HepG2 (cell line): ENCODE measurements at regions not wholly inside any gene's neighbourhood (a gene's known extent, or its start where the extent isn't known, plus 50 kb on each side); places are given as distances from the start of the nearest gene placed in this dataset.

Experiments
- ATF1 ChIP-seq: IDR thresholded peaks from 2 replicates; pipeline ENCODE4 v1.6.1; 2016; ENCODE audit warnings: mild to moderate bottlenecking, control low read depth
- GFI1 ChIP-seq: sonication (generic); formaldehyde crosslinking; IDR thresholded peaks from 2 replicates; pipeline ENCODE4 v1.5.0; 2020; ENCODE audit warnings: missing genetic modification reagents, mild to moderate bottlenecking, borderline replicate concordance
- GTF2F1 ChIP-seq: fragments of 150-350 bp; IDR thresholded peaks from 2 replicates; pipeline ENCODE4 v1.6.1; 2014; ENCODE audit warnings: low read length
- HOXA5 ChIP-seq: sonication (generic); formaldehyde crosslinking; IDR thresholded peaks from 2 replicates; pipeline ENCODE4 v1.4.0; 2020; ENCODE audit warnings: missing genetic modification reagents
- MAX ChIP-seq: IDR thresholded peaks from 2 replicates; pipeline ENCODE4 v1.6.1; 2012; ENCODE audit warnings: inconsistent platforms
- MTA1 ChIP-seq: sonication (generic); formaldehyde crosslinking; IDR thresholded peaks from 2 replicates; pipeline ENCODE4 v1.4.0; 2020; ENCODE audit warnings: missing genetic modification reagents, mild to moderate bottlenecking, borderline replicate concordance
- MYPOP ChIP-seq: sonication (generic); formaldehyde crosslinking; IDR thresholded peaks from 2 replicates; pipeline ENCODE4 v1.8.1; 2023; ENCODE audit warnings: mild to moderate bottlenecking, moderate library complexity, missing genetic modification reagents
- NFIB ChIP-seq: sonication (generic); formaldehyde crosslinking; IDR thresholded peaks from 2 replicates; pipeline ENCODE4 v1.9.0; 2021; ENCODE audit warnings: missing genetic modification reagents, mild to moderate bottlenecking, borderline replicate concordance
- NFIC ChIP-seq: IDR thresholded peaks from 2 replicates; pipeline ENCODE4 v1.6.1; 2012; ENCODE audit warnings: mild to moderate bottlenecking, low read length, inconsistent platforms
- NRL ChIP-seq: sonication (generic); formaldehyde crosslinking; IDR thresholded peaks from 2 replicates; pipeline ENCODE4 v1.5.0; 2020; ENCODE audit warnings: missing genetic modification reagents, mild to moderate bottlenecking, moderate library complexity, borderline replicate concordance
- PLRG1 ChIP-seq: fragments of 450-650 bp; conservative IDR thresholded peaks from 2 replicates; pipeline ENCODE4 v1.6.1; 2016
- RCOR2 ChIP-seq: IDR thresholded peaks from 2 replicates; pipeline ENCODE4 v1.6.1; 2016; ENCODE audit warnings: missing biosample characterization, missing genetic modification reagents
- TEAD2 ChIP-seq: sonication (generic); formaldehyde crosslinking; IDR thresholded peaks from 2 replicates; pipeline ENCODE4 v1.9.0; 2021; ENCODE audit warnings: missing genetic modification reagents
- ZFP36 ChIP-seq: fragments of 150-350 bp; IDR thresholded peaks from 2 replicates; pipeline ENCODE4 v1.6.1; 2018; ENCODE audit warnings: borderline replicate concordance, low read length, low read depth; ENCODE audit not compliant: partially characterized antibody
- ZFP82 ChIP-seq: sonication (generic); formaldehyde crosslinking; IDR thresholded peaks from 2 replicates; pipeline ENCODE4 v1.5.1; 2020; ENCODE audit warnings: mild to moderate bottlenecking, missing genetic modification reagents, borderline replicate concordance
- ZFP91 ChIP-seq: sonication (generic); formaldehyde crosslinking; IDR thresholded peaks from 2 replicates; pipeline ENCODE4 v1.9.0; 2022; ENCODE audit warnings: missing genetic modification reagents, mild to moderate bottlenecking, borderline replicate concordance
- ZNF10 ChIP-seq: sonication (generic); formaldehyde crosslinking; IDR thresholded peaks from 2 replicates; pipeline ENCODE4 v1.4.0; 2020; ENCODE audit warnings: mild to moderate bottlenecking, low read depth, missing genetic modification reagents, borderline replicate concordance
- ZNF230 ChIP-seq: sonication (generic); formaldehyde crosslinking; IDR thresholded peaks from 2 replicates; pipeline ENCODE4 v1.4.0; 2020; ENCODE audit warnings: mild to moderate bottlenecking, missing genetic modification reagents
- ZNF333 ChIP-seq: sonication (generic); formaldehyde crosslinking; IDR thresholded peaks from 2 replicates; pipeline ENCODE4 v1.4.0; 2020; ENCODE audit warnings: mild to moderate bottlenecking, missing genetic modification reagents, borderline replicate concordance
- ZNF530 ChIP-seq: sonication (generic); formaldehyde crosslinking; IDR thresholded peaks from 2 replicates; pipeline ENCODE4 v1.5.0; 2020; ENCODE audit warnings: low read depth, mild to moderate bottlenecking, missing genetic modification reagents
- ZNF609 ChIP-seq: sonication (generic); formaldehyde crosslinking; IDR thresholded peaks from 2 replicates; pipeline ENCODE4 v1.4.0; 2020; ENCODE audit warnings: mild to moderate bottlenecking, missing genetic modification reagents, borderline replicate concordance
- ZUFSP ChIP-seq: sonication (generic); formaldehyde crosslinking; IDR thresholded peaks from 2 replicates; pipeline ENCODE4 v1.9.0; 2021; ENCODE audit warnings: missing genetic modification reagents, mild to moderate bottlenecking, borderline replicate concordance

GRCh38 chr20:50360218-50360672 is 149.9 kb upstream of the PTPN1 start (continued):
- TF ChIP-seq ZNF333 (CRISPR knock-in tag) (0 out of 2 replicates have a peak, but pooled peaks have one; percentile 54), GTF2F1 (no peak), ZFP82 (CRISPR knock-in tag) (no peak), ZUFSP (CRISPR knock-in tag) (no peak), ZNF10 (CRISPR knock-in tag) (peak; percentile 28; the same call in 1 of the 2 replicates), RCOR2 (CRISPR knock-in tag) (peak; percentile 81), ZNF230 (CRISPR knock-in tag) (0 out of 2 replicates have a peak, but pooled peaks have one; percentile 55), MAX (peak; percentile 24; the same call in 1 of the 2 replicates), TEAD2 (CRISPR knock-in tag) (no peak), MTA1 (no peak), PLRG1 (no peak), ZFP91 (CRISPR knock-in tag) (peak; percentile 31; the same call in 1 of the 2 replicates), NFIB (CRISPR knock-in tag) (0 out of 2 replicates have a peak, but pooled peaks have one; percentile 45), ATF1 (no peak), ZNF530 (no peak), GFI1 (no peak), NFIC (no peak), HOXA5 (CRISPR knock-in tag) (no peak), ZFP36 (peak; percentile 15), NRL (CRISPR knock-in tag) (peak; percentile 37; the same call in 1 of the 2 replicates), MYPOP (no peak), ZNF609 (CRISPR knock-in tag) (no peak)
